Esophagus squamous epithelium (tissue), 4 donors: ENCODE measurements at regions not wholly inside any gene's neighbourhood (a gene's known extent, or its start where the extent isn't known, plus 50 kb on each side); places are given as distances from the start of the nearest gene placed in this dataset.

Source experiments
- CTCF ChIP-seq, 6 experiments: fragments of 450-650 bp in 4 of 6; fragments of 200-600 bp in 2 of 6; sonication (generic) in 2 of 6; IDR thresholded peaks; one replicate each; pipeline ENCODE4 v1.5.1; 2016 to 2019; ENCODE audit warnings: antibody characterized with exemption in 6 of 6, mild to moderate bottlenecking in 4 of 6, moderate library complexity in 4 of 6
- POLR2A ChIP-seq, 4 donors: fragments of 450-650 bp; IDR thresholded peaks; one replicate each; pipeline ENCODE4 v1.6.1; 2017; ENCODE audit warnings: antibody characterized with exemption in 4 of 4, mild to moderate bottlenecking in 4 of 4, moderate library complexity in 3 of 4

GRCh38 chr5:161212123-161212712 lies 334.3 kb downstream of the GABRB2 start:
- TF ChIP-seq CTCF (IDR thresholded peaks at IDR 0.05) = no peak
- TF ChIP-seq POLR2A (IDR thresholded peaks at IDR 0.05) = no peak
